K562 (cell line): ENCODE measurements at regions not wholly inside any gene's neighbourhood (a gene's known extent, or its start where the extent isn't known, plus 50 kb on each side); places are given as distances from the start of the nearest gene placed in this dataset.
A peak's percentile ranks its signal among the peaks of the same experiment; 100 is the strongest.

Experiments used
- HDGF ChIP-seq: fragments of 450-650 bp; IDR thresholded peaks from 2 replicates; pipeline ENCODE4 v1.6.1; 2016
- JUN ChIP-seq, 2 experiments: sonication (generic) in 1 of 2; formaldehyde crosslinking in 1 of 2; IDR thresholded peaks; 2 replicates each; pipeline versions ENCODE4 v1.6.1 to v1.8.0; 2012 to 2022; ENCODE audit warnings: borderline replicate concordance in 2 of 2, mild to moderate bottlenecking in 2 of 2, improper control_type of control experiment in 1 of 2, low read depth in 1 of 2, low read length in 1 of 2, missing genetic modification reagents in 1 of 2
- MCM3 ChIP-seq: fragments of 450-650 bp; IDR thresholded peaks from 2 replicates; pipeline ENCODE4 v1.6.1; 2016
- NCOA1 ChIP-seq: fragments of 450-650 bp; IDR thresholded peaks from 2 replicates; pipeline ENCODE4 v1.6.1; 2016; ENCODE audit warnings: low read depth
- POLR2H ChIP-seq: IDR thresholded peaks from 2 replicates; pipeline ENCODE4 v1.6.1; 2016; ENCODE audit warnings: missing genetic modification characterization, low read depth, mild to moderate bottlenecking, control low read depth, missing compliant biosample characterization, moderate library complexity
- PURB ChIP-seq: sonication (generic); formaldehyde crosslinking; IDR thresholded peaks from 2 replicates; pipeline ENCODE4 v1.9.0; 2021; ENCODE audit warnings: low read depth, mild to moderate bottlenecking, missing genetic modification reagents
- RBBP5 ChIP-seq: fragments of 200-600 bp; sonication (generic); IDR thresholded peaks from 2 replicates; pipeline ENCODE4 v1.6.1; 2012; ENCODE audit warnings: borderline replicate concordance, mild to moderate bottlenecking, low read length, control low read depth, inconsistent platforms; ENCODE audit not compliant: insufficient read depth, poor library complexity, severe bottlenecking
- SUPT5H ChIP-seq: fragments of 450-650 bp; IDR thresholded peaks from 2 replicates; pipeline ENCODE4 v1.6.1; 2016
- TAF15 ChIP-seq: fragments of 200-400 bp; formaldehyde crosslinking; IDR thresholded peaks from 2 replicates; pipeline ENCODE4 v1.6.1; 2017; ENCODE audit warnings: mild to moderate bottlenecking, low read depth, low read length, moderate library complexity
- ZNF347 ChIP-seq: fragments of 450-650 bp; formaldehyde crosslinking; IDR thresholded peaks from 2 replicates; pipeline ENCODE4 v1.4.0; 2020; ENCODE audit warnings: low read depth, mild to moderate bottlenecking, moderate library complexity
- ZSCAN29 ChIP-seq: fragments of 450-650 bp; IDR thresholded peaks from 2 replicates; pipeline ENCODE4 v1.6.1; 2017
- TF ChIP-seq, protein P1 (sequence below): fragments of 450-650 bp; formaldehyde crosslinking; IDR thresholded peaks from 2 replicates; pipeline ENCODE4 v1.4.0; 2020; ENCODE audit warnings: mild to moderate bottlenecking, mixed read lengths
- TF ChIP-seq, protein P2 (sequence below), 3 experiments: IDR thresholded peaks in 2 of 3; conservative IDR thresholded peaks in 1 of 3; 2 replicates each; pipeline ENCODE4 v1.5.1; 2011 to 2012; ENCODE audit warnings: low read length in 3 of 3, mild to moderate bottlenecking in 3 of 3, control low read depth in 2 of 3, improper control_type of control experiment in 1 of 3, inconsistent platforms in 1 of 3, low read depth in 1 of 3, mixed read lengths in 1 of 3, moderate library complexity in 1 of 3; ENCODE audit not compliant: insufficient read depth in 2 of 3
- TF ChIP-seq, protein P3 (sequence below), 2 experiments: fragments of 200-800 bp in 1 of 2; sonication (Bioruptor generic) in 1 of 2; sonication (generic) in 1 of 2; formaldehyde crosslinking in 1 of 2; IDR thresholded peaks in 1 of 2; conservative IDR thresholded peaks in 1 of 2; 2 replicates each; pipeline versions ENCODE4 v1.5.0 to v1.6.1; 2016 to 2020; ENCODE audit warnings: missing compliant biosample characterization in 1 of 2, missing genetic modification characterization in 1 of 2, missing genetic modification reagents in 1 of 2
- TF ChIP-seq, protein P4 (sequence below), 2 experiments: fragments of 150-350 bp in 1 of 2; IDR thresholded peaks; 2 replicates each; pipeline ENCODE4 v1.6.1; 2012 to 2016; ENCODE audit warnings: low read depth in 2 of 2, low read length in 2 of 2, mild to moderate bottlenecking in 1 of 2, moderate library complexity in 1 of 2
- TF ChIP-seq, protein P5 (sequence below): fragments of 450-650 bp; IDR thresholded peaks from 2 replicates; pipeline ENCODE4 v1.6.1; 2016; ENCODE audit warnings: low read depth, mild to moderate bottlenecking, moderate library complexity

DNA sequence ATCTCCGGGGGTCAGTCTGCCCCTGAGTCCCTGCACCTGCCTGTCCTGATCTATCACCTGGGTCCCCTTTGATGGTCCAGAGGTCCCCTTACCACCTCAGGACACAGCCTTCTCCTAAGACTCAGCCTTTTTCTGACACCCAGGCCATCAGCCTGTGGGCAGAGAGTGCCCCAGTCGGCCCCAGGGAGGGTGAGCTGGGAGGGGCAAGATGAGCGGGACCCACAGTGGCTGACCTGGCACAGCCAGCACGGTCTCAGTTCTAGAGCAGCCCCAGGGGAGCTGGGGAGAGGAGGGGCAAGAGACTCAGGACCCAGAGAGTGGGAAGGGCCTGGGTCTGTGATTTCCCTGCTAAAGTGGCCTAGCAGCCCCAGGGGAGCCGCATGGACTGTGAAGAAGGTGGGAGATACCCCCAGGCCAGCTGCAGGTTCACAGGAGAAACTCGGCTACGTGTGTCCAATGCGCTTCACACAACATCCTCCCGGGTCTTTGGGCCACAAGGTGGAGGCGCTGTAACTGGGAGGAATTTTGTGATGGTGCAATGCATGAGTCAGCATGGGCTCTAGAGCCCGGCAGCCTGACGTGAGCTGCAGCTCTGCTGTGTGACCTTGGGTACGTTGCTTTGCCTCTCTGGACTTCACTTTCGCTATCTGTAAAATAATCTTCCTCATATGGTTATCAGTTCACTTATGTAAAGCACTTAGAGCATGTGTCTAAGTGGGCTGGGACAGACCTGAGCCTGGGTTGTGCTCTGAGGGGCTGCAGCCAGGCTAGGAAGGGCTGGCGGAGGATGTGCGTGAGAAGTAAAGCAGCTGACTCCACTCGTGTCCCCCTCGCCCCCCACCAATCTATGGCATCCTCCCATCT, 67.2 kb upstream of the LHX1 start (continued):
- TF ChIP-seq, protein P1, sequence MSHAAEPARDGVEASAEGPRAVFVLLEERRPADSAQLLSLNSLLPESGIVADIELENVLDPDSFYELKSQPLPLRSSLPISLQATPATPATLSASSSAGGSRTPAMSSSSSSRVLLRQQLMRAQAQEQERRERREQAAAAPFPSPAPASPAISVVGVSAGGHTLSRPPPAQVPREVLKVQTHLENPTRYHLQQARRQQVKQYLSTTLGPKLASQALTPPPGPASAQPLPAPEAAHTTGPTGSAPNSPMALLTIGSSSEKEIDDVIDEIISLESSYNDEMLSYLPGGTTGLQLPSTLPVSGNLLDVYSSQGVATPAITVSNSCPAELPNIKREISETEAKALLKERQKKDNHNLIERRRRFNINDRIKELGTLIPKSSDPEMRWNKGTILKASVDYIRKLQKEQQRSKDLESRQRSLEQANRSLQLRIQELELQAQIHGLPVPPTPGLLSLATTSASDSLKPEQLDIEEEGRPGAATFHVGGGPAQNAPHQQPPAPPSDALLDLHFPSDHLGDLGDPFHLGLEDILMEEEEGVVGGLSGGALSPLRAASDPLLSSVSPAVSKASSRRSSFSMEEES (CRISPR knock-in tag) = no peak
- no peak for TF ChIP-seq PURB
- TF ChIP-seq ZSCAN29 = no peak
- TF ChIP-seq, protein P2, sequence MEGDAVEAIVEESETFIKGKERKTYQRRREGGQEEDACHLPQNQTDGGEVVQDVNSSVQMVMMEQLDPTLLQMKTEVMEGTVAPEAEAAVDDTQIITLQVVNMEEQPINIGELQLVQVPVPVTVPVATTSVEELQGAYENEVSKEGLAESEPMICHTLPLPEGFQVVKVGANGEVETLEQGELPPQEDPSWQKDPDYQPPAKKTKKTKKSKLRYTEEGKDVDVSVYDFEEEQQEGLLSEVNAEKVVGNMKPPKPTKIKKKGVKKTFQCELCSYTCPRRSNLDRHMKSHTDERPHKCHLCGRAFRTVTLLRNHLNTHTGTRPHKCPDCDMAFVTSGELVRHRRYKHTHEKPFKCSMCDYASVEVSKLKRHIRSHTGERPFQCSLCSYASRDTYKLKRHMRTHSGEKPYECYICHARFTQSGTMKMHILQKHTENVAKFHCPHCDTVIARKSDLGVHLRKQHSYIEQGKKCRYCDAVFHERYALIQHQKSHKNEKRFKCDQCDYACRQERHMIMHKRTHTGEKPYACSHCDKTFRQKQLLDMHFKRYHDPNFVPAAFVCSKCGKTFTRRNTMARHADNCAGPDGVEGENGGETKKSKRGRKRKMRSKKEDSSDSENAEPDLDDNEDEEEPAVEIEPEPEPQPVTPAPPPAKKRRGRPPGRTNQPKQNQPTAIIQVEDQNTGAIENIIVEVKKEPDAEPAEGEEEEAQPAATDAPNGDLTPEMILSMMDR (IDR thresholded peaks at IDR 0.05 in 2 of 3, conservative IDR thresholded peaks at IDR 0.05 in 1 of 3; ENCODE audit: insufficient read depth in 2 of 3, low read depth in 1 of 3, low read length in 3 of 3) = peak in 2 of 3 experiments; percentile 14 to 25; a peak in 2 of 6 replicates
- no peak for TF ChIP-seq SUPT5H
- TF ChIP-seq ZNF347 (CRISPR knock-in tag) = no peak
- TF ChIP-seq MCM3 = no peak
- TF ChIP-seq, protein P3, sequence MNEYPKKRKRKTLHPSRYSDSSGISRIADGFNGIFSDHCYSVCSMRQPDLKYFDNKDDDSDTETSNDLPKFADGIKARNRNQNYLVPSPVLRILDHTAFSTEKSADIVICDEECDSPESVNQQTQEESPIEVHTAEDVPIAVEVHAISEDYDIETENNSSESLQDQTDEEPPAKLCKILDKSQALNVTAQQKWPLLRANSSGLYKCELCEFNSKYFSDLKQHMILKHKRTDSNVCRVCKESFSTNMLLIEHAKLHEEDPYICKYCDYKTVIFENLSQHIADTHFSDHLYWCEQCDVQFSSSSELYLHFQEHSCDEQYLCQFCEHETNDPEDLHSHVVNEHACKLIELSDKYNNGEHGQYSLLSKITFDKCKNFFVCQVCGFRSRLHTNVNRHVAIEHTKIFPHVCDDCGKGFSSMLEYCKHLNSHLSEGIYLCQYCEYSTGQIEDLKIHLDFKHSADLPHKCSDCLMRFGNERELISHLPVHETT (CRISPR knock-in tag; conservative IDR thresholded peaks at IDR 0.05 in 1 of 2, IDR thresholded peaks at IDR 0.05 in 1 of 2) = no peak
- TF ChIP-seq POLR2H (tag) = no peak
- TF ChIP-seq HDGF = no peak
- peak; percentile 73 for TF ChIP-seq JUN (IDR thresholded peaks at IDR 0.05; ENCODE audit: borderline replicate concordance, low read depth, low read length)
- no peak for TF ChIP-seq JUN (CRISPR knock-in tag; IDR thresholded peaks at IDR 0.05; ENCODE audit: borderline replicate concordance)
- no peak for TF ChIP-seq TAF15
- TF ChIP-seq, protein P4, sequence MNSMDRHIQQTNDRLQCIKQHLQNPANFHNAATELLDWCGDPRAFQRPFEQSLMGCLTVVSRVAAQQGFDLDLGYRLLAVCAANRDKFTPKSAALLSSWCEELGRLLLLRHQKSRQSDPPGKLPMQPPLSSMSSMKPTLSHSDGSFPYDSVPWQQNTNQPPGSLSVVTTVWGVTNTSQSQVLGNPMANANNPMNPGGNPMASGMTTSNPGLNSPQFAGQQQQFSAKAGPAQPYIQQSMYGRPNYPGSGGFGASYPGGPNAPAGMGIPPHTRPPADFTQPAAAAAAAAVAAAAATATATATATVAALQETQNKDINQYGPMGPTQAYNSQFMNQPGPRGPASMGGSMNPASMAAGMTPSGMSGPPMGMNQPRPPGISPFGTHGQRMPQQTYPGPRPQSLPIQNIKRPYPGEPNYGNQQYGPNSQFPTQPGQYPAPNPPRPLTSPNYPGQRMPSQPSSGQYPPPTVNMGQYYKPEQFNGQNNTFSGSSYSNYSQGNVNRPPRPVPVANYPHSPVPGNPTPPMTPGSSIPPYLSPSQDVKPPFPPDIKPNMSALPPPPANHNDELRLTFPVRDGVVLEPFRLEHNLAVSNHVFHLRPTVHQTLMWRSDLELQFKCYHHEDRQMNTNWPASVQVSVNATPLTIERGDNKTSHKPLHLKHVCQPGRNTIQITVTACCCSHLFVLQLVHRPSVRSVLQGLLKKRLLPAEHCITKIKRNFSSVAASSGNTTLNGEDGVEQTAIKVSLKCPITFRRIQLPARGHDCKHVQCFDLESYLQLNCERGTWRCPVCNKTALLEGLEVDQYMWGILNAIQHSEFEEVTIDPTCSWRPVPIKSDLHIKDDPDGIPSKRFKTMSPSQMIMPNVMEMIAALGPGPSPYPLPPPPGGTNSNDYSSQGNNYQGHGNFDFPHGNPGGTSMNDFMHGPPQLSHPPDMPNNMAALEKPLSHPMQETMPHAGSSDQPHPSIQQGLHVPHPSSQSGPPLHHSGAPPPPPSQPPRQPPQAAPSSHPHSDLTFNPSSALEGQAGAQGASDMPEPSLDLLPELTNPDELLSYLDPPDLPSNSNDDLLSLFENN (IDR thresholded peaks at IDR 0.05; ENCODE audit: low read depth in 2 of 2, low read length in 2 of 2) = no peak
- TF ChIP-seq, protein P5, sequence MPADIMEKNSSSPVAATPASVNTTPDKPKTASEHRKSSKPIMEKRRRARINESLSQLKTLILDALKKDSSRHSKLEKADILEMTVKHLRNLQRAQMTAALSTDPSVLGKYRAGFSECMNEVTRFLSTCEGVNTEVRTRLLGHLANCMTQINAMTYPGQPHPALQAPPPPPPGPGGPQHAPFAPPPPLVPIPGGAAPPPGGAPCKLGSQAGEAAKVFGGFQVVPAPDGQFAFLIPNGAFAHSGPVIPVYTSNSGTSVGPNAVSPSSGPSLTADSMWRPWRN = no peak
- TF ChIP-seq NCOA1 = no peak
- no peak for TF ChIP-seq RBBP5
